ENCODE measurements at regions not wholly inside any gene's neighbourhood (a gene's known extent, or its start where the extent isn't known, plus 50 kb on each side); places are given as distances from the start of the nearest gene placed in this dataset.

GRCh38 chr3:24838533-24838932, 343.9 kb upstream of the THRB start:
- H3K4me3 Mint-ChIP-seq, result no peak overlapping the region
- Histone ChIP-seq H3K9me3 (replicated peaks in 1 of 2; ENCODE audit: control insufficient read depth in 1 of 2, insufficient read depth in 1 of 2, low read length in 2 of 2) (no peaks in the 10 kb centered on the region), H3K4me2 (replicated peaks; ENCODE audit: extremely low read depth, low read length, poor library complexity, severe bottlenecking) (no peak overlapping the region), H3K4me1 (ENCODE audit: control insufficient read depth in 1 of 2, insufficient read depth in 2 of 2, low read length in 2 of 2) (no peaks in the 10 kb centered on the region), H3K27ac (ENCODE audit: low read depth in 1 of 2, low read length in 2 of 2) (no peak overlapping the region), H3K36me3 (replicated peaks in 1 of 2; ENCODE audit: control insufficient read depth in 1 of 2, insufficient read depth in 2 of 2, low read length in 2 of 2) (no peaks in the 10 kb centered on the region), H4K20me1 (ENCODE audit: insufficient read depth, low read length) (no peaks in the 10 kb centered on the region), H3K27me3 (ENCODE audit: control insufficient read depth in 2 of 2, insufficient read depth in 2 of 2, low read length in 2 of 2) (no peaks in the 10 kb centered on the region), H3K4me3 (replicated peaks in 1 of 3; ENCODE audit: low read depth in 2 of 3, low read length in 3 of 3) (no peak overlapping the region), H3K79me2 (ENCODE audit: insufficient read depth, low read length) (no peaks in the 10 kb centered on the region), H2AFZ (ENCODE audit: insufficient read depth, low read depth, low read length, poor library complexity, severe bottlenecking) (no peak overlapping the region), H3K9ac (ENCODE audit: insufficient read depth, low read length, poor library complexity, severe bottlenecking) (no peak overlapping the region)
- no peak for DNase-seq
- peaks cover 0 to 2% (median 0%) of the 10 kb centered on the region in 3 donors for H3K27me3 Mint-ChIP-seq (ENCODE audit: low read depth in 3 of 3)
- H3K27ac Mint-ChIP-seq, result no peak overlapping the region
- H3K36me3 Mint-ChIP-seq, result no peaks in the 10 kb centered on the region
- intact Hi-C loops (cut with micrococcal nuclease), result no loop called here
- H3K9me3 Mint-ChIP-seq, result peaks cover 0 to 3% (median 0%) of the 10 kb centered on the region in 7 donors
- no peak for TF ChIP-seq CTCF (IDR thresholded peaks at IDR 0.05)
- H3K4me1 Mint-ChIP-seq, result no peaks in the 10 kb centered on the region

DNA sequence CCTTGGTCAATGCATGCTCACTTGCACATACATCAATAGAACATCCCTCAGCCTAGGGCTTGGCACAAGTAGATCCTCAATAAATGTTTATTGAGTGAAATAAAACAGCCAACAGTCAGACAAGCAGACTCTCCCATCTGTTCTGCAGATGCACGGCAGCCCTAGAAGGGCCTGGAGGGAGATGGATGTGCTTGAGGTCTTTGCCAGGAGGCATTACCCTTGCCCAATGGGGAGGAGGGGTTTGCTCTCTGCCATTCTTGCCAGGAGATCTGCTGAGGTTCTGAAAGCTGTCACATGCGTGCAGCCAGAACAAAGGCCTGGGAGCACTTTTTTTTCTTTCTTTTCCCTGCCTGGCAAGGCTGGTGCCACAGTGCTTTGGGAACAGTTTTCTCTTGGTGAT, 349.3 kb upstream of the THRB start:
- Histone ChIP-seq H3K9me3 (replicated peaks in 1 of 2; ENCODE audit: control insufficient read depth in 1 of 2, insufficient read depth in 1 of 2, low read length in 2 of 2) (no peaks in the 10 kb centered on the region), H2AFZ (ENCODE audit: insufficient read depth, low read depth, low read length, poor library complexity, severe bottlenecking) (no peak overlapping the region), H3K4me3 (replicated peaks in 1 of 3; ENCODE audit: low read depth in 2 of 3, low read length in 3 of 3) (no peak overlapping the region), H3K27ac (ENCODE audit: low read depth in 1 of 2, low read length in 2 of 2) (no peak overlapping the region), H3K36me3 (replicated peaks in 1 of 2; ENCODE audit: control insufficient read depth in 1 of 2, insufficient read depth in 2 of 2, low read length in 2 of 2) (no peaks in the 10 kb centered on the region), H3K79me2 (ENCODE audit: insufficient read depth, low read length) (no peaks in the 10 kb centered on the region), H3K9ac (ENCODE audit: insufficient read depth, low read length, poor library complexity, severe bottlenecking) (no peak overlapping the region), H4K20me1 (ENCODE audit: insufficient read depth, low read length) (no peaks in the 10 kb centered on the region), H3K27me3 (ENCODE audit: control insufficient read depth in 2 of 2, insufficient read depth in 2 of 2, low read length in 2 of 2) (no peaks in the 10 kb centered on the region), H3K4me1 (ENCODE audit: control insufficient read depth in 1 of 2, insufficient read depth in 2 of 2, low read length in 2 of 2) (no peaks in the 10 kb centered on the region), H3K4me2 (replicated peaks; ENCODE audit: extremely low read depth, low read length, poor library complexity, severe bottlenecking) (no peak overlapping the region)
- Mint-ChIP-seq H3K36me3 (no peaks in the 10 kb centered on the region), H3K4me3 (no peak overlapping the region), H3K27me3 (ENCODE audit: low read depth in 3 of 3) (peaks cover 0 to 2% (median 0%) of the 10 kb centered on the region in 3 donors), H3K27ac (no peak overlapping the region), H3K4me1 (no peaks in the 10 kb centered on the region), H3K9me3 (peaks cover 0 to 6% (median 2%) of the 10 kb centered on the region in 7 donors)
- no peak for TF ChIP-seq CTCF (IDR thresholded peaks at IDR 0.05)
- intact Hi-C loops (cut with micrococcal nuclease), result no loop called here
- DNase-seq, result no peak
- WGBS (ENCODE audit: insufficient coverage), result 74% methylated on average over 2 of the region's 2 CpGs

Measured in CD14-positive monocyte (primary cell).